Activated CD8-positive, alpha-beta memory T cell treated with anti-CD3 and anti-CD28 coated beads, Interleukin-2, amount 50 U/mL, for 4 hours (primary cell): ENCODE measurements at regions not wholly inside any gene's neighbourhood (a gene's known extent, or its start where the extent isn't known, plus 50 kb on each side); places are given as distances from the start of the nearest gene placed in this dataset.

Experiments used
- DNase-seq: peaks from one replicate; pipeline ENCODE4 v3.0.0-alpha.2; 2020

GRCh38 chr1:30637183-30637980, 86.0 kb downstream of the MATN1 start:
- no peak for DNase-seq

GRCh38 chr1:30636621-30637020, 86.8 kb downstream of the MATN1 start:
- no peak for DNase-seq

- DNase-seq: no peak
These were observed 87.9 kb downstream of the MATN1 start for GRCh38 chr1:30635391-30635975.

GRCh38 chr1:30634507-30634906, 88.9 kb downstream of the MATN1 start:
- DNase-seq: no peak

- no peak for DNase-seq
These were observed 90.1 kb downstream of the MATN1 start for GRCh38 chr1:30633294-30633693.

GRCh38 chr1:30632481-30632880, 90.9 kb downstream of the MATN1 start:
- DNase-seq: no peak

- DNase-seq: no peak
These were observed 91.7 kb downstream of the MATN1 start for GRCh38 chr1:30631700-30632099.

GRCh38 chr1:30629501-30629900, 93.9 kb downstream of the MATN1 start:
- no peak for DNase-seq

GRCh38 chr1:30627994-30628393, 95.4 kb downstream of the MATN1 start:
- no peak for DNase-seq

- DNase-seq: no peak
These were observed 96.2 kb downstream of the MATN1 start for GRCh38 chr1:30627206-30627605.

GRCh38 chr1:30623431-30623830, 100.0 kb downstream of the MATN1 start:
- no peak for DNase-seq

- DNase-seq: no peak
These were observed 103.8 kb downstream of the MATN1 start for GRCh38 chr1:30619619-30620018.

GRCh38 chr1:30618335-30618747, 105.0 kb downstream of the MATN1 start:
- no peak for DNase-seq

- DNase-seq: no peak
These were observed 106.6 kb downstream of the MATN1 start for GRCh38 chr1:30616759-30617158.

- DNase-seq: no peak
These were observed 107.4 kb downstream of the MATN1 start for GRCh38 chr1:30615816-30616590.

GRCh38 chr1:30615076-30615795, 108.1 kb downstream of the MATN1 start:
- DNase-seq: no peak

- no peak for DNase-seq
These were observed 110.2 kb downstream of the MATN1 start for GRCh38 chr1:30613188-30613587.

- no peak for DNase-seq
These were observed 110.8 kb downstream of the MATN1 start for GRCh38 chr1:30612536-30613065.

- no peak for DNase-seq
These were observed 111.6 kb downstream of the MATN1 start for GRCh38 chr1:30611741-30612309.

GRCh38 chr1:30610917-30611316, 112.5 kb downstream of the MATN1 start:
- no peak for DNase-seq

- DNase-seq: no peak
These were observed 113.4 kb downstream of the MATN1 start for GRCh38 chr1:30609999-30610345.

GRCh38 chr1:30609336-30609998, 113.9 kb downstream of the MATN1 start:
- DNase-seq: no peak
